Fibroblast of the aortic adventitia (primary cell): ENCODE measurements at regions not wholly inside any gene's neighbourhood (a gene's known extent, or its start where the extent isn't known, plus 50 kb on each side); places are given as distances from the start of the nearest gene placed in this dataset.
A peak's percentile ranks its signal among the peaks of the same experiment; 100 is the strongest.

ENCODE experiments used
- DNase-seq: peaks from one replicate; pipeline ENCODE4 v3.0.0-alpha.2; 2010; ENCODE audit warnings: low read depth
- H3K4me3 ChIP-seq: 2 replicates; pipeline ENCODE4 v1.5.1; 2011; ENCODE audit warnings: low read depth, mild to moderate bottlenecking, control low read depth, low read length, moderate library complexity
- TF ChIP-seq, protein P1 (sequence below): IDR thresholded peaks from 2 replicates; pipeline ENCODE4 v1.5.1; 2011; ENCODE audit warnings: mild to moderate bottlenecking, low read length, control low read depth, inconsistent platforms; ENCODE audit not compliant: insufficient read depth

DNA sequence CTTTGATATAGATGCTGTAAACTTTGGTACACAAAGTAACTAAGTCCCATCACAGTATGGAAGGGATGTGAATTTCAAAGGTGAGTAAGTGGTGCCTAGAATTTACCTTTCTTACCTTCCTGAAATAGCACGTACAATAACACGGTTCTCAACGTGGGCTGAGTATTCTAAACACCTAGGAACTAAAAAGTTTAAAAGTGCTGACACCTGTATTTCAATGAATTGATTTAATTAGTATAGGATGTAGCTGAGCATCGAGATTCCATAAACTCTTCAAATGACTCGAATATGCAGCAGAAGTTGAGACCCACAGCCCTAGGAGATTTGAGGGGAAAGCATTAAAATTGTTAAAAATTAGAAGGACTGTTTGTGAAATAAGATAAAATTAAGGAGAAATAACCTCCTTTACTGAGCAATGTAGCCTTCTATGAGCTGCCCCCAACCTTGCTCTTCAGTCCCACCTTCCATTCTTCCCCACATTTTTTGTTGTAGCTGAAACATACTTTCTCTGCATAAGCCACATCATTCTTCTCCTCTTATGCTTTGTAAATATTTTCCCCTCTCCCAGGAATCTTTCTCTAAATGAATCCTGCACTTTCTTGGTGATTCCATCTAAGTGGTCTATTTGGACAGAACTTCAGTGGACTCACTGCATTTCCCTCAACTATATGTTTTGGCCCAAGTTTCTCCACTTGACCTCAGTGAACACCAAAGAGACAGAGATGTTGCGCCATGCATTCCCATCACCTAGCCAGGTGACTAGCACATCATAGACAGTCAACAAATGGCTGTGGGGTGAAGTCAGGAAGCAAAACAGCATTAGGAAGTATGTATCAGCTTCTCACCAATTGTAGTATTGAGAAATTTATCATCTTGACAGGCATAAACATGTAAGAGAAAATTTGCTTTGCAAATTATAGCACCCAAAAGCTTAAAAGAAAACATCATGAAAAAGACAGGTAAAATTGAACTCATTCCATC, 156.5 kb upstream of the TAS2R1 start:
- no peak for DNase-seq
- TF ChIP-seq, protein P1, sequence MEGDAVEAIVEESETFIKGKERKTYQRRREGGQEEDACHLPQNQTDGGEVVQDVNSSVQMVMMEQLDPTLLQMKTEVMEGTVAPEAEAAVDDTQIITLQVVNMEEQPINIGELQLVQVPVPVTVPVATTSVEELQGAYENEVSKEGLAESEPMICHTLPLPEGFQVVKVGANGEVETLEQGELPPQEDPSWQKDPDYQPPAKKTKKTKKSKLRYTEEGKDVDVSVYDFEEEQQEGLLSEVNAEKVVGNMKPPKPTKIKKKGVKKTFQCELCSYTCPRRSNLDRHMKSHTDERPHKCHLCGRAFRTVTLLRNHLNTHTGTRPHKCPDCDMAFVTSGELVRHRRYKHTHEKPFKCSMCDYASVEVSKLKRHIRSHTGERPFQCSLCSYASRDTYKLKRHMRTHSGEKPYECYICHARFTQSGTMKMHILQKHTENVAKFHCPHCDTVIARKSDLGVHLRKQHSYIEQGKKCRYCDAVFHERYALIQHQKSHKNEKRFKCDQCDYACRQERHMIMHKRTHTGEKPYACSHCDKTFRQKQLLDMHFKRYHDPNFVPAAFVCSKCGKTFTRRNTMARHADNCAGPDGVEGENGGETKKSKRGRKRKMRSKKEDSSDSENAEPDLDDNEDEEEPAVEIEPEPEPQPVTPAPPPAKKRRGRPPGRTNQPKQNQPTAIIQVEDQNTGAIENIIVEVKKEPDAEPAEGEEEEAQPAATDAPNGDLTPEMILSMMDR, result no peak
- no peak overlapping the region for H3K4me3 ChIP-seq

DNA sequence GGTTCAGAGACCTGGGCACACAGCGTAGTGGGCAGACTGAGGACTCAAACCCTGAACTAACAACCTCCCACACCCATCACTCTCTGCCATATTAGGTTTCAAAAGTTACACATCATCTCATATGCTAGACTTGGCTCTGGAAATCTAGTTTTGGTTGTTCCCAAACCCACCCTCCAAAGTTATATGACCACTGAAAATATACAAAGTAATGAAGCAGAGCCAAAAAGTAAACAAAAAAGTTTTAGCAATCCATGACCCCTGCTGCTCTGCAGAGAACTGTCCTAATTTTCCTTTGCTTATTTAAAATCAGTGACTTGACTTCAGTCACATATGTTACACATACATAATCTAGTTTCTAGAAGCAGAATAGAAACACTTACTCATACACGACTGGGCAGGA, 155.6 kb upstream of the TAS2R1 start:
- TF ChIP-seq, protein P1, result no peak
- no peak overlapping the region for H3K4me3 ChIP-seq

DNA sequence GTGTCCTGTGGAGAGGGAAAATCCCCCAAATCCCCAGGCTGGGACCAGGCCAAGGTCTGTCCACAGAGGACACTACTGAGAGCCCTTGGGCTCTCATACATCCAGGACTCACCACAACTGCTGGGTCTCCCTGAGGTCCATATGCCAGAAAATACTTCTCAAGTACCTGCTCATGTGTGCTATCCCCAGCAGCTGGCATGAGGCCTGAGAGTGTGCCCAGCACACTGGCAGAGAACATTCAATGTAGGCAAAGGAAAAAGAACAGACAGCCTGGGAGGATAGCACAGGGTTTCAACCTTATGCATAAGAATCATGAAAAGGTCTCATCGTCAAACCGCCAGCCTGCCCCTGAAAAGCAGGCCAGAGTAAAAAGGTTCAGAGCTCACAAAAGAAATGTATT, 154.1 kb upstream of the TAS2R1 start:
- TF ChIP-seq, protein P1, result no peak
- DNase-seq, result no peak

More for the DNA sequence above, 155.6 kb upstream of the TAS2R1 start:
- no peak for DNase-seq

DNA sequence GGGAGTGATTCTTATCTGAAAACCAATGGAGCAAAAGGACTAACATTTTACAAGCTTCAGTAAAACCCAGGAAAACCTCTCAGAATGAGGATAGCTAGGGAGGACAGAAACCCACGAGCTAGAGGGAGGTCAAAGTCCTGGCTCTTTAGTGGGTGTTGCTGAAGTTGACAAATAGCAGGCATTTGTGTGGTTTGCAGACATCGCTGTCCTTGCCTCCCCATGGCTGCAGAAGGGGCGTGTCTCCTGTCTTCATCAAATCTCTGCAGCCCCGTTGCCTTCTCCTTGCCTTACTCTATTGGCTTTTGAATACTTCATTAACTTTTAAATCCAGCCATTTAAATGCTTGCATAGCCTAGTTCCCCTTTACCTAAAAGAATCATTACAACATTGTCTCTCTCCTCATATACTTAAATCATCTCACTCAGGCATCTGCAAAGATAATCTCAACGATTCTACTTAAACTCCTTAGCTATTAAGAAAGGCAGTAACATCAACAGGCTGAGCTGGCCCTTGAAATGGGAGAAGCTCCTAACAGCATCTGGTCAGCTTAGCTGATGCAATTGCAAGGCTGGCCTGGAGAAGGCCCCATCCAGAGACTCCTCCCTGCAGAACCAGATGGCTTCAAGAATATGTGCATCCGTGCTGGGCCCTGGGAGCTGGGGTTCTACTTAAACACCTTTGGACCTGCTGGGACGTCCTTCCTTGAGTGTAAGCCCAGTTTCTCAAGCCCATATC, 152.8 kb upstream of the TAS2R1 start:
- no peak overlapping the region for H3K4me3 ChIP-seq
- TF ChIP-seq, protein P1, result no peak
- peak; percentile 67 for DNase-seq

More for the DNA sequence above, 154.1 kb upstream of the TAS2R1 start:
- no peak overlapping the region for H3K4me3 ChIP-seq

DNA sequence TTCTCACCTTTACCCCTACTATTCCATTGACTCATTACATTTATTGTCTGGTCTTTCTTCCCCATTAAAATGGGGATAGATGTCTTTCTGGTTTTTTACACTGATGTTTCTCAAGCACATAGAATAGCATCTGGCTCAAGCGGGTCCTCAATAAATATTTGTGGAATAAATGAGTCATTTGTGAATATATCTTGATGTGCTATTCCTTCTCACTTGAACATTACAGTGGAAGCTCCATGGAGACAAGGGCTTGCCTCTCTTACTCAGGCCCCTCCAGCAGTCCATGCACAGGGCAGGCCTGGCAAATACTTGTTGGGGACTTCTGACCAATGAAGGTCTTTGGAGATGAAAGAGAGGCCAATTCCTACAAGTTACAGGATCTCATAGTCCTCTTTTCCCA, 151.7 kb upstream of the TAS2R1 start:
- no peak for DNase-seq
- TF ChIP-seq, protein P1, result no peak
- no peak overlapping the region for H3K4me3 ChIP-seq

DNA sequence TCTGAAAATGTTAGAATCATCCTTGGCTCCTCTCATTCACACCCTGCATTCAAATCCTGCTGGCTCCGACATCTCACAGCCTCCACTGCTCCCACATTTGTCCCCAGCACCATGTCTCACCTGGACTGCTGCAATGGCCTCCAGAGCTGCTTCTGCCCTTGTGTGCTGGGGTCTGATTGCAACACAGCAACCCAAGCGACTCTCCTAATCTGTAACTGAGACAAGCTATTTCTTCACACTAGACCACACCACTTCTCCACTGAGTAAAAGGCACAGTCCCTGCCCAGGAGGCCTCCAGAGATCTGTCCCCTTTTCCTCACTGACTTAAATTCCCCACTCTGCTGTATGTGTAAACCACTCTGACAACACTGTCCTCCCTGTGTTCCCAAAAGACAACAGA, 151.1 kb upstream of the TAS2R1 start:
- TF ChIP-seq, protein P1, result no peak
- no peak for DNase-seq
- no peak overlapping the region for H3K4me3 ChIP-seq
